GM21619 (cell line): ENCODE measurements at regions not wholly inside any gene's neighbourhood (a gene's known extent, or its start where the extent isn't known, plus 50 kb on each side); places are given as distances from the start of the nearest gene placed in this dataset.
"Not testable (repeated sequence)": the region's sequence is repeated elsewhere in the genome, so short reads cannot be mapped to it uniquely, and the experiment has no call there.

ENCODE experiments used
- ATAC-seq: cut with Tn5 transposase; IDR thresholded peaks from one replicate; pipeline ENCODE4 v1.9.1; 2021; ENCODE audit not compliant: unreplicated experiment

DNA sequence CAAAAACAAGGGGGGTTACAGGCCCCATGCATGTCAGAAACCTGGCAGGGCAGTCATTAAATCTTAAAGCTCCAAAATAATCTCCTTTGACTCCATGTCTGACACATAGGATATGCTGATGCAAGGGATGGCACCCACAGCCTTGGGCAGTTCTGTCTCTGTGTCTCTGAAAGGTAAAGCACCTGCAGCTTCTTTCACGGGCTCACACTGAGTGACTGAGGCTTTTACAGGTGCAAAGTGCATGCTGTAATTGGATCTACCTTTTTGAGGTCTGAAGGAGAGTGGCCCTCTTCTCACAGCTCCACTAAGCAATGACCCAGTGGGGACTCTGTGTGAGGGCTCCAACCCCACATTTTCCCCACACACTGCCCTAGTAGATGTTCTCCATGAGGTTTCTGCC lies 1309.0 kb upstream of the B3GALT2 start:
- ATAC-seq = no peak

DNA sequence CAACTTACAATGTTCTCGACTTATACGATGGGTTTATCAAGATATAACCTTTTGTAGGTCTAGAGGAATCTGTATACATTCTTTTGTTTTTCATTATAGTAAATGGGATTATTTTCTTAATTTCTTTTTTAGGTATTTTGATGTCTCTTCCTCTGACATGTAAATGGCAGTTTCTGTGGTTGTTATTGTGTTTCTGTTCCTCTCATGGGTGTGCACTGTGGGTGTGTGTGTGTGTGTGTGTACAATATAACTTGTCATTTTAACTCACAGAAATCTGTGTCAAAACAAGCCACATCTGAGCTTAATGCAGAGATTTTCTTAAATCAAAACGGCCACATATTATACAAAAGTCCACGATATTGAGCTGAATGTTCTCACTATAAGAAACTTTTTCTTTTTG lies 1300.8 kb upstream of the B3GALT2 start:
- ATAC-seq = no peak

DNA sequence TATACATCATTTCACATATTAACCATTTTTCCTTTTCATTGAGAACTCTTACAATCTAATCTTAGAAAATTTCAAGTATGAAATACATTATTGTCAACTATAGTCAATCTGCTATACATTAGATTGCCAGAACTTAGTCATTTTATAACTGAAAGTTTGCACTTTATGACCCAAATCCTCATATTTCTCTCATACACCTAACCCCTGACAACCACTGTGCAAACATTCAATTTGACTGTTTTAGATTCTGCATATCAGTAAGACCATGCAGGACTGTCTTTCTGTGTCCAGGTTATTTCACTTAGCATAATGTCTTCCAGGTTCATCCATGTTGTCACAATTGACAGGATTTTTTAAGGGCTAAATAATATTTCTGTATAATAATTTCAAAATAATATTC lies 1299.0 kb upstream of the B3GALT2 start:
- ATAC-seq = no peak

DNA sequence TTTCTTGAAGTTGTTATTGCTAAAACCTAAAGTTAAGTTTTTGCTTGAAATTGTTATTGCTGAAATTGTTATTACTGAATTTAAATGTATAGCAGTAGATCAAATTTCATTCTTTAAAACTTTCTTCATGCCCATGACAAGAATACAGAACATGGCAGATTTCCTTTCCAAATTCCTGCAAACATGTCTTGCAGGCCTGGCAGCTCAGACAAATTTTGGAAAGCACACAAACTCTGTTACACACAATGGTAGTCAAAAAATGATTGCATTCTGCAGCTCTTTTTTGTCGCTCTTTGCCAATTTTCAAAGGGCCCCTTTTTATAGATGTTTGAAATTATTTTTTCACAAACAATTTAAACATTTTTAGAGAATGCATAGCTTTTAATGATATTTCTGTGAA lies 1292.3 kb upstream of the B3GALT2 start:
- no peak for ATAC-seq

DNA sequence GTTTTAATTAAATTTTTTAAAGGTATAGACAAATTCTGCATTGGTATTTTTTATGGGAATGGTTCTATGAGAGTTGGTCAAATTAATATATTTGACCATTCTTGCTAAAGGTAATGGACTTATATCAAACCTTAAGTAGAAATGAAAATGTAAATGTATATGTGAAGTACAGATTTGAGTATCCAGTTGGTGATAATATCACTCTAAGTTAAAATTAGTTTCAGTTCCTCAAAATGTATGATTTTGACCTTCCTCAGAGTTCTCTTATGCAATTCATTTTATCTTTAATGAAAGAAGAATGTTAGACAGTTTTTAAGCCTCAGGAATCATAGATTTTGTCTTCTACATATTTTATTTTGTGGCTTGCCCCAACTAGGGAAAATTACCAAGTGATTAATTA lies 1291.5 kb upstream of the B3GALT2 start:
- ATAC-seq = peak; percentile 93

DNA sequence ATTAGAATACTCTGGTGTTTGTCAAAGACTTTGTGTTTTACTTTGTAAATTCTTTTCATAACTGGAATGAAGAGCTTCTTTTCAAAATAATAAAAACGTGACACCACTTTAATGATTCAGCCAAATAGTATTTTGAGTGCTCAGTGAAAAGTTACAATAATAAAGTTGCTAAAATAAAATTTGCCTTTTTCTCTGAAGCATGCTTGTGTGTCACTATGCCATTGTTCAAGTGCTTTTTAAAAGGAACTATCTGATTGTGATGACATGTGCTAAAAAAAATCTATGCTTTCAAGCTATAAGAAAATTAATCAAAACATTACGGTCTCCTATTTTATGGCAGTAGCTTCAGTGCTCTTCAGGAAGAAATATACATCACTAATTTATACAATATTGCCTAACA lies 1290.5 kb upstream of the B3GALT2 start:
- ATAC-seq = no peak

DNA sequence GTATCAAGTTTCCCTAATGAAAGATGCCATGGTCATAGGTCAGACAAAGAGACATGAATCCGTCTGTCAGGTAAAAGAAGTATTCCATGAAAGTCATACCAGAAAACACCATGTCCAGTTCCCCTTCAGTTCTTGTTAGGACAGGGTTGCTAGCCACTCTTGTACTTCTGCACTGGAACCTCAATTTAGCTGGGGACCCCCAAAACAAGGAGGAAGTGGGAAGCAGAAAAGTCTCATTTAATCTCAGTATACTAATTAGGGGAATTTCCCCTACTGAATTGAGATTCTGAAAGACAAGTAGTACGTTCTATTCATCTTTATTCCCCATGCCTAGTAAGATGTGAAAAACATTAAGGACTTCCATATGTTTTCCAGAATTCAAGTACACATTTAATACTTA lies 1289.9 kb upstream of the B3GALT2 start:
- no peak for ATAC-seq

DNA sequence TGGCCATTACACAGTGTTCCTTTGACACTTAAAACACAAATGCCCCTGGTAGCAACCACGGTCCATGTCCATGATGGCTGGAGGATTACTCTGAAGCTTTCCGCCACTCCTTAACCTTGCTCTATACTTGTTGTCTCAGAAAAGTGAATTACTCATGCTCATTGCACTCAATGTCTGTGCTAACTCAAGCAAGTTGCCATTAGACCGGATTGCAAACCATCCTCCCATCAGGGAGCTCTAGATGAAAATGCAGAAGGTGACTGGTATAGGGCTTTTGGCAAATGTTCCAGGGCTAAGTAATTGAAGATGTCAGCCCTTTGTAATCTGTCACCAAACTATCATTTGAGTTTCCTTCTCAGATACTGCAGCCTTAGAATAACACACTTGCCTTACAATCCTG lies 1288.3 kb upstream of the B3GALT2 start:
- ATAC-seq = no peak

DNA sequence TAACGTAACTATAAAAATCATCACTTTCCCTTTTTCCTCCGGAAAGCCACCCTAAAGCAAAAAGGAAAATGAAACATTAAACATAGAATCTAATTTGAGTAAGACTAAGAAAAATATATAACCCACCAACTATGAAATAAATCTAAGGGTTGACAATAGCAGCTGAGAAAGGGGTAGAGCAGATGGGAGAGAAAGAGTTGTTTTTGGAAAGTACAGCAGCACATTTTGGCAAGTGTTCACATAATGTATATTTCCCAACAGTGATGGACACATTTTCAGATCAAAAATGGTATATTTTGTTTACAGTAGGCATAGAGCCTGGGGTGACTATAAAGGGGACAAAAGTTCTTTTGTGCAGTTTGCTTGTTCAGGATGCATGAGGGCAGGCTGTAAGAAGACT lies 1287.4 kb upstream of the B3GALT2 start:
- no peak for ATAC-seq

DNA sequence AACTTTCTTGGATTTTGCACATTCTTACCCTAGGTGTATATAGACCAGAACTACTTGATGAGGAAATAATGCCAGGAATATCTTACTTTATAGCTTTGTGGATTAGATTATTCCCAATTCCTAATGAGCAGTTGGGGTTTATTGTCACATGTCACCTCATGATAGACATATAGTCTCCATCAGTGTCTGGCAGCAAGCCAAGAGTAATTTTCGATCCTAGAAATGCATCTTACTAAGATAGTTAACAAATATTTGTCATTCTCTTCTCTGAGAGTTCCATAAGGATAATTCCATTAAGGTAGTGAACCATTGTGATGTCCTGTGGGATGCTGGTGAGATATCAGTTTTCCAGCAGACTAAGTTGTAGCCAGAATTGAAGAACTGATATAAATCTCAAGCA lies 1282.9 kb upstream of the B3GALT2 start:
- ATAC-seq = no peak

DNA sequence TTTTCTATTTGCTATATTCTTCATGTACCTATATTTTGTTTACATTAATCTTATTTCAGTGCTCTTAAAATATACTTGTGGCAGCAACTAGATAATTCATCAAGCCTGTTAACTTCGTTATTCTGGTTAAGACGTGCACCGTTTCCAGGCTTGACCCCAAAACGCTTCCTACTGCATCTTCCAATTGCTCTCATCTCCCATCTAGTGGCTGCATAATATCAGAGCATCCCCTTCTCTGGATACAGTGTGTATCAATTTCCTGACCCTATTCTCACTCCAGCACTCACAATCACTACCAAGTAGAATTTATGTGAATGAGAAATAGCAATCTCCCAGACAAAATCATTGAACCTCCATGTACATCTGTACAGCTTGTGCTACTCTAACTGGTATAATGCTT lies 1280.3 kb upstream of the B3GALT2 start:
- no peak for ATAC-seq

DNA sequence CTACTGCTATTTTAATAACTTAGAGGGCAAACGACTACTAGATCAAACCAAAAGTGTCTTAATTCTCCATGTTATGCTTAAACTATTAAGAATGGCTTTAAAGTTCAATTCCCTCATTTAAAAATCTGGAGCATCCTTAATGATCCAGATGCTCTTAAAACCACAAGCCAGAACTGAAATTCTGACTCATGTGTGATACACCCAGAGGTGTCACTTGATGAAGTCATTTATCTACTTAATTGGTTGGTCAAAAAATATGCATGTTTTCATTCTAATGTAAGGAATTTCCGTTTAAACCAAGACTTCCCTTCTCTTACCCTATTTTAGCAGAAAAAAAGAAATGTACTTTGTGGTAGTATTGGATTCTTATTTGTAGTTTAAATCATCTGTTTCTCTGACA lies 1261.2 kb upstream of the B3GALT2 start:
- no peak for ATAC-seq

DNA sequence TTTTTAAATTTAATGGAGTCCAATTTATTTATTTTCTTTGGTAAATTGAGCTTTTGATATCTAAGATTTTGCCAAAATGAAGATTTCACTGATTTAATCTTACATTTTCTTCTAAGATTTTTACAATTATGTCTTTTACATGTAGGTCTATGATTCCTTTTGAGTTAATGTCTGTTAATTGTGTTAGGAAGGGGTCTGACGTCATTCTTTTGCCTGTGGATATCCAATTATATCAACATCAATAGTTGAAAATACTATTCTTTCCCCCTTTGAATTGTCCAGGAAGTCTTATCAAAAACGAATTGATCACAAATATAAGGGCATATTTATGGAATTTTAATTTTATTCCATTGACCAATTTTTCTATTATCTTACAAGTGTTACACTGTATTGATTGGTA lies 1258.8 kb upstream of the B3GALT2 start:
- ATAC-seq = no peak

DNA sequence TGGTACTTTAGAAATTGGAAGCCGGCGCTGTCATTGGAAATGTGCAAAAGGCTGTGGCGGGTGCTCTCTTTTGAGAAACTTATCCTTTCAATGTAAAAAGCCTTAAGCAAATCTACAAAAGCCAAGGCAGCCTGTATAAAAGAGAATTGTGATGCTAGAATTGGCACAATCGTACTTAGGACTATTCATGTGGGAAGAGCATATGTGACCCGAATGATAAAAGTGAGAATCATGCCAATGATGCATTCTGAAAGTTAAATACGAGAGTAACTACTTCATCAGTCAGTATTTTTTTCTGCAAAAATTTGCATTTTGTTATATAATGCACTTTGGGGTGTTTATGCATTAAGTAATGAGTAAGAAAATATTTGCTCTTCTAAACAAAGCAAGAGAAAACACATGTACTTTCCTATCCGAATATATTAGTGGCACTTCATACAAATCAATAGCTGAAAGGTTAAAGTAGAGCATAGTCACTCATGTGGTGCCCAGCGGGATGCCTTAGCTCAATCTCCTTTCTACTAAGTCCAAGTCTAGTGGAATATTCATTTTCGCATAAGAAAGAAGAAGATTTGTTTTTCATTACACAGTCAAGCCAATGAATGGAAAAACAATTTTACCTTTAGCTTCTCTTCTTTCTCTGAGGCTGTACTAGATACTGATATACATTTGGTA lies 1256.6 kb upstream of the B3GALT2 start:
- ATAC-seq = no peak

DNA sequence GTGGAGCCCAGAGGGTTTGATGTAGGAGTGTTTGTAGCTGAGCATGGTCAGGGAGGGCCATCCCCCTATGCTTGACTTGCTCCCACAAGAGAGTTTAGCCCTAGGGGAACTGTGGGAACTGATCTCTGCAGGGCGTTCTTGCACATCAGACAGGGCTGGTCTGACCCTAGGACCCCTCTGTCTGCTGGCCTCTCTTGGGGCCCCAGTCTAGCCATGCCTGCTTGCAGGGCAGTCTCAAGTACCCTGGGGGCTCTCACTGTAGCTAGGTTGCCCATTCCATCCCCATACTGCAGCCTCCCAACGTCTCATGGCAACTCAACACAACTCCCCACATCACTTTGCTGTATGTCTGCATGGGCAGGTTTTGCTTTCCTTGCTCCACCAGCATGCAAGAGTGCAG lies 1250.7 kb upstream of the B3GALT2 start:
- no peak for ATAC-seq

DNA sequence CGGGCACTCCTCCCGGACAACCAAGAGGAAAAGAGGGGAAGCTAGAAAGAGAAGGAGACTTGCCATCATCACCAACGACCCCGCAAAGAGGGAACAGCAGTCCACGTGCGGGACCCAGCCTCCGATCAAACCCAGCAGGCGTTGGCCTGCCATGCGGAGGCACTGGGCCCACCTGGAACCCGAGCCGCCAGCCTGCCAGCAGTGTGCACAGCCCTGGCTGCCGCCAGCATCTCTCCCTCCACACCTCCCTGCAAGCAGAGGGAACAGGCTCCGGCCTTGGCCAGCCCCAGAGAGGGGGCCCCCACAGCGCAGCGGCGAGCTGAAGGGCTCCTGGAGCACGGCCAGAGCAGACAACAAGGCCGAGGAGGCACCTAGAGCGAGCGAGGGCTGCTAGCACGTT lies 1244.7 kb upstream of the B3GALT2 start:
- ATAC-seq = no peak

DNA sequence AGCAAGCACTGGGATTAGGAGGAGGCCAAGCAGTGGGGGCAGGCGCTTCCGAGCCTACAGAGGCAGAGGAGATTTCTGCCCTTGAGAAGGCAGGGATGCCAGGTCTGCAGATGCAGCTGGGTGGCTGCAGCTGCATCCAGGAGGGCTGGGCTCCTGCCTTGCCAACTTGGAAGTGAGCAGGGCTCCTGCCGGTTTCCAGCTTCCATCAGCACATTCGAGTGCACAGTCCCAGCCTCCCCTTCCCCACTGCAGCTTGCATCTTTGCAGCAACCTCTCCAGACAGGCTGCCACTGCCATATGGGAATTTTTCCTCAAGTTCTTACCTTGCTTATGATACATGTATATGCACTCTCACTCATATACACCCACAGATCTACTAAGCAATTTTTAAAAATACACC lies 1234.3 kb upstream of the B3GALT2 start:
- no peak for ATAC-seq

DNA sequence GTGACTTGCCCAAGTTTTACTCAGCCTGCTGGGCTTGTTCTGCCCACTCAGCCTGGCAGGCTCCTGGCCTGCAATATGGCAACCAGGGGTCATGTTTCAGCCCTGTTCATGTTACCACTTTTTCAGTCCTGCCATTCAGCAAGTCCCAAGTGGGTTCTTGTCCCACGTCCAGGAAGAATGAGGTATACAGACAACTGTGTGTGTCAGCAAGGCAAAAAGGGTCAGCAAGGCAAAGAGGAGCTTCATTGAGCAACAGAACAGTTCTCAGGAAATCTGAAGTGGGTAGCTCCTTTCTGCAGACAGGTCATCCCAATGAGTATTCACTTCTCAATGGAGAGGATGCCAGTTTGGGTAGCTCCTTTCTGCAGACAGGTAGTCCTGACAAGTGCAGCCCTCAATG lies 1233.3 kb upstream of the B3GALT2 start:
- ATAC-seq = no peak

DNA sequence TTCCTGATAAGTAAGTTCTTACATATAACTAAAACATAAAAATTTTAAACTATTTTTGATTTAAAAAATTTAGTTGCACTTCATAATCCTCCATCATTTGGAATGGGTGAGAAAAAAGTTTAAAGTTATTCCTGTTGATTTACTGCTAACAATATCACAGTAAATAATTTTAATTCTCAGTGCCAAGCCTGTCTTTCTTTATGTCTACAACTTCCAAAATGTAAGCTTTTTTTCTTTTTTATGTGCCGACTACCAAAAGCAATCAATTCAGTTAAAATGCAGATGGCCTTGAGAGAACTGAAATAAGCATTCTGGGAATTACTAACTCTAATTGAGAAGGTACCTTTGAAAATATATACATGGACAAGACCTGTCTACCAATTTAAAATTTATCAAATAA lies 1224.3 kb upstream of the B3GALT2 start:
- ATAC-seq = no peak

DNA sequence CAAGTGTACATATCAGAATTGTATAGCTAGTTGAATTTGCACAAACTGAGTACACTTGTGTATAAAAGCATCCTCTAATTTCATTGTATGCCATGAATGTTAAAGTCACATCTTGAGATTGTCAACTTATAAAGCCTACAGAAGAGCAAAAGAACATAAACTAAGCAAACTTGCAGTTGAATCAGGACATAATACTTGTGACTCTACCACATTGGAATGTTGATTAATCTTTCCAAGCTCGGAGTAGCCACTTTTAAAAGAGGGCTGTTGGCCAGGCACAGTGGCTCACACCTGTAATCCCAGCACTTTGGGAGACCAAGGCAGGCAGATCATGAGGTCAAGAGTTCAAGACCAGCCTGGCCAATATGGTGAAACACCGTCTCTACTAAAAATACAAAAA lies 1220.8 kb upstream of the B3GALT2 start:
- not testable (repeated sequence) for ATAC-seq

DNA sequence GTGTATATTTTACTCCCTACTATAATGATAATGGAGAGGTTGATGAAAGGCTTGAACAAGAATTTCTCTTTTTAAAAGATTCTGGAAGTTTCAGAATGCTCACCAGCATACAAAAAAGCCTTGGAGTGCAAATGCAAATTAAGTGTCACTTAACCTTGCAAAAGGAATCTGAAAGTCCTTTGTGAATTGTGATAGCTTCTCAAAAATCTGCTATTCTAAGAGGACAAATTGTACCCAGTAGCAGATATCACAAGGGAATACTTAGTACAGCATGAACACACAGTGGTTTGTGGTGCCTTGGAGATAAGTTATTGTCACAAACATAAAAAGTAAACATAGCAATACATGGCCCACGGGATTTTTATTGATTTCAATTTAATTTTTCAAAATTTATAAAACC lies 1208.3 kb upstream of the B3GALT2 start:
- ATAC-seq = no peak

DNA sequence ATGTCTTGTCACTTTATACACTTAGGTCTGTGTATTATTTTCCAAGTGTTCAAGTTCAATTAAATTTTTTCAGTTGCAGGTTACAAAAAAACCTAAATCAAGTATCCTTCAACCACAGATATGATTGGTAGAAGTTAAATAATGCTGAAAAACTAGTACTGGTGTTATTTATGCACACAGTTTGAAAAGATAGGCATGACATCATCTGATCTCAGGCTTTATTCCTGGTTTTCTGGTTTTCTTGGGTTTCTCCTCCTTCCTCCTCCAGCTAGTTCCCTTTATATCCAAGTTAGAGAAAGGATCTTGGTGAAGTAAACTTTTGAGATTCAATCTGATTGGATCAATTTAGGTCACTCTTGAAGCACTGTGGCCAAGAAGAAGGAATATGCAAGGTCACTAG lies 1201.1 kb upstream of the B3GALT2 start:
- ATAC-seq = no peak

DNA sequence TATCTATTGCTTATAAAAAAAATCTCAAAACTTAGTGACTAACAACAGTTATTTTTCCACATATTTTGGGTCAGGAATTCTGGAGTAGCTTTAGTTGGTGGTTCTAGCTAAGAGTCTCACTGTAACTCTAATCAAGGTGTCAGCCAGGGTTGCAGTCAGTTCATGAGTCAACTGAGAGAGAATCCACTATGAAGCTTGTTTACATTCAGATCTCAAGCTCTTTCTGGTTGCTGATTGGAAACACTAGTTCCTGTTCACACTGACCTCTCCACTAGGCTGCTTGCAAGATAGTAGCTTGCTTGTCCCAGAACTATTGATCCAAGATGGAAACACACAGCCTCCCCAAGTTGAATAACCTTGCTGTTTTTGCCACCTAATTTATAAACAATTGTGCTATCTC lies 1192.1 kb upstream of the B3GALT2 start:
- ATAC-seq = no peak

DNA sequence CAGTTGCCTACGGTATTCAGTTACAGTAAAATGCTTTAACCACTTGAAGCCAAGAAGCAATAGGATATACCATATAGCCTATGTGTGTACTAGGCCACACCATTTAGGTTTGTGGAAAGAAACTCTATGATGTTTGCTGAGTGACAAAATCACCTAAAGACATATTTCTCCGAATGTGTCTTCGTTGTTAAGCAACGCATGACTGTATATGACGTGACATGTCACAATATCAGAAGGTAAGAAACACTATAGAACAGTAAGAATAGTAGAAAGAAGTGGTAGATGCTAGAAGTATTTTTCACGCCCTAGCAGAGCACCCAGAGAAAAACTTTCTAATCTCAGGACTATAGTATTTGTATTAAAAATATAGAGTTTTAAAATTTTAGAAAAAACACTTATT lies 1188.2 kb upstream of the B3GALT2 start:
- no peak for ATAC-seq
